Activated CD4-positive, alpha-beta memory T cell treated with anti-CD3 and anti-CD28 coated beads, Interleukin-2, amount 10 ng/mL, durations not matched to agents 7 days and 5 days (primary cell): ENCODE measurements at regions not wholly inside any gene's neighbourhood (a gene's known extent, or its start where the extent isn't known, plus 50 kb on each side); places are given as distances from the start of the nearest gene placed in this dataset.
"Not testable (repeated sequence)": the region's sequence is repeated elsewhere in the genome, so short reads cannot be mapped to it uniquely, and the experiment has no call there.

Experiments used
- CTCF ChIA-PET: fragments of 350-600 bp; sonication (Branson Sonifier 250); formaldehyde crosslinking; loops from one replicate; lab custom pipeline; 2021; ENCODE audit warnings: antibody characterized with exemption, inconsistent platforms; lab: Charles Lee
- POLR2A ChIA-PET: fragments of 350-600 bp; sonication (Branson Sonifier 250); formaldehyde crosslinking; loops from one replicate; lab custom pipeline; 2021; ENCODE audit warnings: antibody characterized with exemption; lab: Charles Lee
- DNase-seq: peaks from one replicate; pipeline ENCODE4 v3.0.0-alpha.2; 2020
- H3K27ac Mint-ChIP-seq: one replicate; pipeline ENCODE4 v1.8.0; 2021; ENCODE audit warnings: mild to moderate bottlenecking, mixed read lengths
- H3K27me3 Mint-ChIP-seq: one replicate; pipeline ENCODE4 v1.8.0; 2021; ENCODE audit warnings: mixed read lengths
- H3K36me3 Mint-ChIP-seq: one replicate; pipeline ENCODE4 v1.8.0; 2021; ENCODE audit warnings: low read depth, mixed read lengths
- H3K4me1 Mint-ChIP-seq: one replicate; pipeline ENCODE4 v1.8.0; 2021; ENCODE audit warnings: mixed read lengths
- H3K4me3 Mint-ChIP-seq: one replicate; pipeline ENCODE4 v1.8.0; 2021; ENCODE audit warnings: mild to moderate bottlenecking, mixed read lengths
- H3K9me3 Mint-ChIP-seq: one replicate; pipeline ENCODE4 v1.8.0; 2021; ENCODE audit warnings: mixed read lengths

- no peaks in the 10 kb centered on the region for H3K27me3 Mint-ChIP-seq
- H3K4me3 Mint-ChIP-seq: no peak overlapping the region
- no peaks in the 10 kb centered on the region for H3K36me3 Mint-ChIP-seq
- H3K27ac Mint-ChIP-seq: no peak overlapping the region
- CTCF ChIA-PET: no interaction called here
- no peak for DNase-seq
- H3K4me1 Mint-ChIP-seq: no peaks in the 10 kb centered on the region
- peaks cover under 1% of the 10 kb centered on the region for H3K9me3 Mint-ChIP-seq
- POLR2A ChIA-PET: no interaction called here
Observed at GRCh38 chr6:117761610-117762009, 86.3 kb downstream of the NUS1 start.

- no peak overlapping the region for H3K4me3 Mint-ChIP-seq
Observed at GRCh38 chr6:117771403-117771802, 96.1 kb downstream of the NUS1 start.

GRCh38 chr6:117776441-117776840 is 101.2 kb downstream of the NUS1 start:
- ChIA-PET CTCF (no interaction called here), POLR2A (no interaction called here)
- Mint-ChIP-seq H3K4me3 (no peak overlapping the region), H3K9me3 (no peaks in the 10 kb centered on the region), H3K4me1 (no peaks in the 10 kb centered on the region), H3K36me3 (no peaks in the 10 kb centered on the region), H3K27me3 (peaks cover 4% of the 10 kb centered on the region), H3K27ac (no peak overlapping the region)
- DNase-seq: no peak

More at GRCh38 chr6:117771403-117771802, 96.1 kb downstream of the NUS1 start:
- peaks cover 4% of the 10 kb centered on the region for H3K27me3 Mint-ChIP-seq
- ChIA-PET POLR2A (no interaction called here), CTCF (no interaction called here)
- peaks cover 2% of the 10 kb centered on the region for H3K9me3 Mint-ChIP-seq
- no peaks in the 10 kb centered on the region for H3K4me1 Mint-ChIP-seq
- H3K27ac Mint-ChIP-seq: no peak overlapping the region
- H3K36me3 Mint-ChIP-seq: no peaks in the 10 kb centered on the region
- no peak for DNase-seq

GRCh38 chr6:117781550-117781949 is 106.3 kb downstream of the NUS1 start:
- no peaks in the 10 kb centered on the region for H3K9me3 Mint-ChIP-seq
- no peak overlapping the region for H3K27ac Mint-ChIP-seq
- no peaks in the 10 kb centered on the region for H3K27me3 Mint-ChIP-seq
- no peak for DNase-seq
- ChIA-PET CTCF (no interaction called here), POLR2A (no interaction called here)
- no peak overlapping the region for H3K4me3 Mint-ChIP-seq
- H3K4me1 Mint-ChIP-seq: no peaks in the 10 kb centered on the region
- no peaks in the 10 kb centered on the region for H3K36me3 Mint-ChIP-seq

GRCh38 chr6:117783279-117783678 is 108.0 kb downstream of the NUS1 start:
- CTCF ChIA-PET: no interaction called here

GRCh38 chr6:117791012-117791411 is 115.7 kb downstream of the NUS1 start:
- H3K4me3 Mint-ChIP-seq: no peak overlapping the region
- no peaks in the 10 kb centered on the region for H3K36me3 Mint-ChIP-seq
- H3K27me3 Mint-ChIP-seq: no peaks in the 10 kb centered on the region
- POLR2A ChIA-PET: no interaction called here
- no peak for DNase-seq
- CTCF ChIA-PET: no interaction called here
- no peaks in the 10 kb centered on the region for H3K4me1 Mint-ChIP-seq
- H3K9me3 Mint-ChIP-seq: peaks cover 2% of the 10 kb centered on the region
- no peak overlapping the region for H3K27ac Mint-ChIP-seq

More at GRCh38 chr6:117783279-117783678, 108.0 kb downstream of the NUS1 start:
- H3K9me3 Mint-ChIP-seq: no peaks in the 10 kb centered on the region
- no peaks in the 10 kb centered on the region for H3K36me3 Mint-ChIP-seq
- no peaks in the 10 kb centered on the region for H3K27me3 Mint-ChIP-seq
- no peak overlapping the region for H3K4me3 Mint-ChIP-seq
- POLR2A ChIA-PET: no interaction called here
- no peak for DNase-seq
- no peak overlapping the region for H3K27ac Mint-ChIP-seq
- H3K4me1 Mint-ChIP-seq: no peaks in the 10 kb centered on the region

GRCh38 chr6:117795234-117795633 is 111.8 kb upstream of the SLC35F1 start:
- Mint-ChIP-seq H3K4me3 (no peak overlapping the region), H3K9me3 (peaks cover 2% of the 10 kb centered on the region), H3K27ac (no peak overlapping the region), H3K36me3 (no peaks in the 10 kb centered on the region), H3K4me1 (no peaks in the 10 kb centered on the region), H3K27me3 (no peaks in the 10 kb centered on the region)
- ChIA-PET CTCF (no interaction called here), POLR2A (no interaction called here)
- DNase-seq: no peak

GRCh38 chr6:117798819-117799218 is 108.2 kb upstream of the SLC35F1 start:
- H3K27ac Mint-ChIP-seq, DNase-seq, H3K9me3 Mint-ChIP-seq, POLR2A ChIA-PET, H3K4me1 Mint-ChIP-seq, H3K36me3 Mint-ChIP-seq, H3K27me3 Mint-ChIP-seq, CTCF ChIA-PET, H3K4me3 Mint-ChIP-seq: not testable (repeated sequence)

GRCh38 chr6:117810269-117810668 is 96.8 kb upstream of the SLC35F1 start:
- Mint-ChIP-seq H3K4me1 (no peaks in the 10 kb centered on the region), H3K4me3 (no peak overlapping the region), H3K27me3 (no peaks in the 10 kb centered on the region), H3K27ac (no peak overlapping the region), H3K36me3 (no peaks in the 10 kb centered on the region), H3K9me3 (no peaks in the 10 kb centered on the region)
- CTCF ChIA-PET: no interaction called here
- no peak for DNase-seq
- POLR2A ChIA-PET: no interaction called here

- CTCF ChIA-PET: no interaction called here
- POLR2A ChIA-PET: no interaction called here
- H3K27ac Mint-ChIP-seq: no peak overlapping the region
- H3K9me3 Mint-ChIP-seq: no peaks in the 10 kb centered on the region
- H3K36me3 Mint-ChIP-seq: no peaks in the 10 kb centered on the region
- H3K4me3 Mint-ChIP-seq: no peak overlapping the region
- H3K4me1 Mint-ChIP-seq: no peaks in the 10 kb centered on the region
- DNase-seq: no peak
- H3K27me3 Mint-ChIP-seq: no peaks in the 10 kb centered on the region
Observed at GRCh38 chr6:117817499-117817898, 89.6 kb upstream of the SLC35F1 start.

GRCh38 chr6:117817992-117818391 is 89.1 kb upstream of the SLC35F1 start:
- CTCF ChIA-PET: no interaction called here
- POLR2A ChIA-PET: no interaction called here
- no peak overlapping the region for H3K27ac Mint-ChIP-seq
- H3K4me1 Mint-ChIP-seq: no peaks in the 10 kb centered on the region
- no peaks in the 10 kb centered on the region for H3K36me3 Mint-ChIP-seq
- H3K4me3 Mint-ChIP-seq: no peak overlapping the region
- H3K9me3 Mint-ChIP-seq: no peaks in the 10 kb centered on the region
- H3K27me3 Mint-ChIP-seq: no peaks in the 10 kb centered on the region
- DNase-seq: no peak

- no peaks in the 10 kb centered on the region for H3K36me3 Mint-ChIP-seq
- CTCF ChIA-PET: no interaction called here
- DNase-seq: no peak
- H3K9me3 Mint-ChIP-seq: no peaks in the 10 kb centered on the region
- no peaks in the 10 kb centered on the region for H3K27me3 Mint-ChIP-seq
- no peak overlapping the region for H3K27ac Mint-ChIP-seq
- H3K4me1 Mint-ChIP-seq: no peaks in the 10 kb centered on the region
- H3K4me3 Mint-ChIP-seq: no peak overlapping the region
- POLR2A ChIA-PET: no interaction called here
Observed at GRCh38 chr6:117818449-117818848, 88.6 kb upstream of the SLC35F1 start.

- Mint-ChIP-seq H3K4me1 (no peaks in the 10 kb centered on the region), H3K4me3 (no peak overlapping the region), H3K27me3 (peaks cover 4% of the 10 kb centered on the region), H3K9me3 (no peaks in the 10 kb centered on the region), H3K27ac (no peak overlapping the region), H3K36me3 (no peaks in the 10 kb centered on the region)
- no peak for DNase-seq
- CTCF ChIA-PET: no interaction called here
- POLR2A ChIA-PET: no interaction called here
Observed at GRCh38 chr6:117829594-117830319, 77.3 kb upstream of the SLC35F1 start.

- no peak for DNase-seq
- Mint-ChIP-seq H3K36me3 (no peaks in the 10 kb centered on the region), H3K4me1 (no peaks in the 10 kb centered on the region), H3K27ac (no peak overlapping the region), H3K9me3 (no peaks in the 10 kb centered on the region), H3K27me3 (peaks cover 1% of the 10 kb centered on the region), H3K4me3 (no peak overlapping the region)
- POLR2A ChIA-PET: no interaction called here
- CTCF ChIA-PET: no interaction called here
Observed at GRCh38 chr6:117837261-117837660, 69.8 kb upstream of the SLC35F1 start.
